ENCODE measurements at regions not wholly inside any gene's neighbourhood (a gene's known extent, or its start where the extent isn't known, plus 50 kb on each side); places are given as distances from the start of the nearest gene placed in this dataset.

DNA sequence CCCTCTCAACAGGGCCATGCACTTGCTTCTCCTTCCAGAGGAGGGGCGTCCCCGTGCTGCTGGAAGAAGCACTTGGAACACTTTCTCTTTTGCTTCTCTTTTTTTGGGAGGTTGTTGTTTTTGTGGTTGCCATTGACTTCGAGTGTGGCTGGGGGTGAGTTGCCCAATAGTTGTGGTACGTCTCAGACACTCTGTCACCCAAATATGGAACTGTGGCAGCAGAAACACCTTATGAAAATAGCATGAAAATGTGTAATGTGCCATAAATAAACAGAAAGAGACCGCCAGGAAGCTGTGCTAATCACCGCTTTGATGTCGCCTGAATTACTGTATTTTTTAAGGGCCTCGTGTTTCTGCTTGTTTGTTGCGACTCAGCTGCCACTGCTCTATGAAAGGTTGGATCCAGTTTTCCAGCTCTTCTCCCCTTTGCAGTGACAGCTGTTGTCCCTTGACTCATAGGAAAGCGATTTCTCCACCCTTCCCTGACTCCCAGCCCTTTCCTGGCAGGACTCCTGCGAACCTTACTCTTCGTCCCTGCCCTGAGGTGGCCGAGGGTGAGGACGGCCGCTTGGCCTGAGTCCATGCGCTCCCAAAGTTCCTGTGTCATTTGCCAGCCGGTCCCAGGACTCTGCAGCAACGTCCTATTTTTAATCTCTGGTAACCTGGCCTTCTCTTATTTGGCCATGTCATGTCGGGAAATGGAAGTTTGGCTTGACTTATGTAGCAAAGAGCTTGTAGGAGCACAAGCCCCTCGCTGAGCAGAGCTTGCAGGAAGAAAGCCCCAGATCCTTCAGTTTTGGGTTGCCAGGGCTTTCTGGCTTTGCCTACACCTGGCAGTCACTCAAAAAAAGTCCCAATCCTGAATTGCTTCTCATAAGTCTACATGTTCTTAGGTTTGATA, 694.6 kb downstream of the QKI start:
- DNase-seq = peak; percentile 91
- H3K27ac ChIP-seq (replicated peaks) = peak overlapping the region; percentile 96
- intact Hi-C loops (cut with micrococcal nuclease) = loop anchor here (5.0 to 10.0 kb wide), 2 partner anchors 147 to 544 kb away; no protein-coding TSS in a partner anchor
- TF ChIP-seq CTCF (IDR thresholded peaks at IDR 0.05; ENCODE audit: borderline replicate concordance) = peak; percentile 18
- peaks cover 37% of the 10 kb centered on the region for H3K4me1 ChIP-seq
- H3K4me3 ChIP-seq = peak overlapping the region; percentile 48
- H3K9me3 ChIP-seq (replicated peaks) = no peaks in the 10 kb centered on the region
- H3K27me3 ChIP-seq (ENCODE audit: low read depth) = no peaks in the 10 kb centered on the region
- H3K36me3 ChIP-seq = no peaks in the 10 kb centered on the region

DNA sequence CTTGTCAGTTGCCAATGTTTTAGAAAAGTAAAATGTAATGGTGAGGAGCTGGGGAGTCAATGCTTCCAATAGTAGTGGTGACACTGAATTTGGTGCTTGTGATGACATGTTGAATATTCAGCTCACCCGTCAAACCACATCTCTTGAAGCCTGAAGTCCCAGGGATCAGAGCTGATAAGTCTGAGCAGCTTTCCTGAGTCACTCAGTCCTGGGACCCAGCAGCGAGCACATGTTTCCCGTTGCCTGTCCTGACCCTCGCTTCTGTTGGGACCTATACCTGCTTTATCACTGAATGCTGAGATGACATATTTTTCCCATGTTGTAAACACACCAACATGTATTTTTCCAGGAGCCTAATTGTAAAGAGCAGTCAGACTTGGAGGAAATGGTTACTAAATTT, 693.6 kb downstream of the QKI start:
- Histone ChIP-seq H3K4me1 (peaks cover 45% of the 10 kb centered on the region), H3K36me3 (no peaks in the 10 kb centered on the region), H3K4me3 (peak overlapping the region; percentile 48), H3K9me3 (replicated peaks) (no peaks in the 10 kb centered on the region), H3K27ac (replicated peaks) (peak overlapping the region; percentile 96), H3K27me3 (ENCODE audit: low read depth) (no peaks in the 10 kb centered on the region)
- TF ChIP-seq CTCF (IDR thresholded peaks at IDR 0.05; ENCODE audit: borderline replicate concordance) = no peak
- intact Hi-C loops (cut with micrococcal nuclease) = loop anchor here (5.0 to 10.0 kb wide), 2 partner anchors 146 to 543 kb away; no protein-coding TSS in a partner anchor
- no peak for DNase-seq

- TF ChIP-seq CTCF (IDR thresholded peaks at IDR 0.05; ENCODE audit: borderline replicate concordance) = no peak
- Histone ChIP-seq H3K9me3 (replicated peaks) (no peaks in the 10 kb centered on the region), H3K4me3 (peak overlapping the region; percentile 48), H3K27me3 (ENCODE audit: low read depth) (no peaks in the 10 kb centered on the region), H3K36me3 (no peaks in the 10 kb centered on the region), H3K27ac (replicated peaks) (peak overlapping the region; percentile 96), H3K4me1 (peaks cover 50% of the 10 kb centered on the region)
- intact Hi-C loops (cut with micrococcal nuclease) = loop anchor here (5.0 to 10.0 kb wide), 2 partner anchors 145 to 543 kb away; no protein-coding TSS in a partner anchor
- no peak for DNase-seq
Measured at GRCh38 chr6:164107297-164107995, 692.9 kb downstream of the QKI start.

GRCh38 chr6:164106345-164106769, 691.8 kb downstream of the QKI start:
- intact Hi-C loops (cut with micrococcal nuclease) = loop anchor here (5.0 to 10.0 kb wide), 2 partner anchors 144 to 542 kb away; no protein-coding TSS in a partner anchor
- H3K36me3 ChIP-seq = no peaks in the 10 kb centered on the region
- peak; percentile 73 for DNase-seq
- H3K27me3 ChIP-seq (ENCODE audit: low read depth) = no peaks in the 10 kb centered on the region
- H3K9me3 ChIP-seq (replicated peaks) = no peaks in the 10 kb centered on the region
- peak; percentile 74 for TF ChIP-seq CTCF (IDR thresholded peaks at IDR 0.05; ENCODE audit: borderline replicate concordance)
- H3K27ac ChIP-seq (replicated peaks) = peak overlapping the region; percentile 96
- H3K4me3 ChIP-seq = peak overlapping the region; percentile 52
- peaks cover 60% of the 10 kb centered on the region for H3K4me1 ChIP-seq

DNA sequence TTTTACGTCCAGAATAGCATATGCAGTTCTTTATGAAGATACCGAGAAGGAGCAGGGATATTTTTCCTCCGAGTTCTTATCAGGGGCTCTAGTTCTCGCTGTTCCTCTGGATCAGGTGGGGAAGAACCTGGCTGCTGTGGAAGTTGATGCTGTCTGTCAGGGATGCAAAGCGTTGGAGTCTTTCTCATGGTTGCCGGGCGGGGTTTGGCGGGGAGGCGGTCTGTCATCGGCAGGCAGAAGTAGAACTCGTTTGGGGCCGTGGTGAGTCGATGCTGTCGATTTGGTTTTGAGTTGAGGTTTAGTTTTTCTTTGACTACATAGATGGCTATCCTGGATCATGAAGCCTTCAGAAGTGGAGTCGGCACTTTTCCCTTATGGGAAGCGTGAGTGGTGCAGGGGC, 691.2 kb downstream of the QKI start:
- Histone ChIP-seq H3K4me3 (peak overlapping the region; percentile 52), H3K4me1 (peaks cover 60% of the 10 kb centered on the region), H3K27me3 (ENCODE audit: low read depth) (no peaks in the 10 kb centered on the region), H3K27ac (replicated peaks) (peak overlapping the region; percentile 96), H3K9me3 (replicated peaks) (no peaks in the 10 kb centered on the region), H3K36me3 (no peaks in the 10 kb centered on the region)
- TF ChIP-seq CTCF (IDR thresholded peaks at IDR 0.05; ENCODE audit: borderline replicate concordance) = no peak
- intact Hi-C loops (cut with micrococcal nuclease) = loop anchor here (5.0 to 10.0 kb wide), 2 partner anchors 143 to 541 kb away; no protein-coding TSS in a partner anchor
- DNase-seq = no peak

Data from left ventricle myocardium inferior (tissue), 1 donor.